Kidney epithelial cell (primary cell): ENCODE measurements at regions not wholly inside any gene's neighbourhood (a gene's known extent, or its start where the extent isn't known, plus 50 kb on each side); places are given as distances from the start of the nearest gene placed in this dataset.

ENCODE experiments used
- DNase-seq: peaks from one replicate; pipeline ENCODE4 v3.0.0-alpha.2; 2010; ENCODE audit warnings: low read depth
- H3K27me3 ChIP-seq: 2 replicates; pipeline ENCODE4 v1.6.0; 2011; ENCODE audit warnings: low read length; ENCODE audit not compliant: control insufficient read depth, insufficient read depth
- H3K36me3 ChIP-seq: 2 replicates; pipeline ENCODE4 v1.5.1; 2011; ENCODE audit warnings: low read length; ENCODE audit not compliant: control insufficient read depth, insufficient read depth
- H3K4me3 ChIP-seq: 2 replicates; pipeline ENCODE4 v1.5.1; 2011; ENCODE audit warnings: low read depth, mild to moderate bottlenecking, control low read depth, low read length
- CTCF ChIP-seq: IDR thresholded peaks from 2 replicates; pipeline ENCODE4 v1.5.1; 2011; ENCODE audit warnings: mild to moderate bottlenecking, moderate library complexity, low read length, control low read depth, inconsistent platforms; ENCODE audit not compliant: insufficient read depth, poor library complexity, severe bottlenecking

GRCh38 chr6:106901062-106901461 is 73.5 kb downstream of the CD24 start:
- Histone ChIP-seq H3K27me3 (no peaks in the 10 kb centered on the region), H3K4me3 (no peak overlapping the region), H3K36me3 (no peaks in the 10 kb centered on the region)
- TF ChIP-seq CTCF: no peak
- DNase-seq: no peak

- no peaks in the 10 kb centered on the region for H3K27me3 ChIP-seq
- no peak overlapping the region for H3K4me3 ChIP-seq
- no peak for TF ChIP-seq CTCF
- no peaks in the 10 kb centered on the region for H3K36me3 ChIP-seq
- no peak for DNase-seq
Observed at GRCh38 chr6:106899697-106900096, 74.8 kb downstream of the CD24 start.

GRCh38 chr6:106897580-106897979 is 76.9 kb downstream of the CD24 start:
- H3K4me3 ChIP-seq: no peak overlapping the region
- DNase-seq: no peak
- no peaks in the 10 kb centered on the region for H3K36me3 ChIP-seq
- H3K27me3 ChIP-seq: no peaks in the 10 kb centered on the region
- TF ChIP-seq CTCF: no peak

GRCh38 chr6:106895703-106896040 is 78.9 kb downstream of the CD24 start:
- Histone ChIP-seq H3K27me3 (no peaks in the 10 kb centered on the region), H3K4me3 (no peak overlapping the region), H3K36me3 (no peaks in the 10 kb centered on the region)
- no peak for TF ChIP-seq CTCF
- DNase-seq: no peak

- no peaks in the 10 kb centered on the region for H3K36me3 ChIP-seq
- no peaks in the 10 kb centered on the region for H3K27me3 ChIP-seq
- H3K4me3 ChIP-seq: no peak overlapping the region
- no peak for TF ChIP-seq CTCF
- DNase-seq: no peak
Observed at GRCh38 chr6:106894978-106895702, 79.4 kb downstream of the CD24 start.

- H3K36me3 ChIP-seq: no peaks in the 10 kb centered on the region
- no peak for TF ChIP-seq CTCF
Observed at GRCh38 chr6:106892186-106892585, 82.3 kb downstream of the CD24 start.

More at GRCh38 chr6:106892186-106892585, 82.3 kb downstream of the CD24 start:
- no peak for DNase-seq
- Histone ChIP-seq H3K4me3 (no peak overlapping the region), H3K27me3 (no peaks in the 10 kb centered on the region)
